AG10803 (cell line): ENCODE measurements at regions not wholly inside any gene's neighbourhood (a gene's known extent, or its start where the extent isn't known, plus 50 kb on each side); places are given as distances from the start of the nearest gene placed in this dataset.

Experiments
- DNase-seq: peaks from one replicate; pipeline ENCODE4 v3.0.0; 2010; ENCODE audit warnings: low read depth
- H3K4me3 ChIP-seq: 2 replicates; pipeline ENCODE4 v1.5.1; 2011; ENCODE audit warnings: mild to moderate bottlenecking, low read length, control low read depth
- CTCF ChIP-seq: conservative IDR thresholded peaks from 2 replicates; pipeline ENCODE4 v1.5.1; 2011; ENCODE audit warnings: mild to moderate bottlenecking, low read length, control low read depth, inconsistent platforms

- no peak for DNase-seq
- no peak for TF ChIP-seq CTCF
- no peak overlapping the region for H3K4me3 ChIP-seq
These were observed 58.7 kb downstream of the OTOL1 start for GRCh38 chr3:161555320-161555719.

GRCh38 chr3:161556533-161556932 is 59.9 kb downstream of the OTOL1 start:
- H3K4me3 ChIP-seq = no peak overlapping the region
- TF ChIP-seq CTCF = no peak
- DNase-seq = no peak

GRCh38 chr3:161556941-161557340 is 60.3 kb downstream of the OTOL1 start:
- no peak for TF ChIP-seq CTCF
- no peak overlapping the region for H3K4me3 ChIP-seq
- no peak for DNase-seq

- H3K4me3 ChIP-seq = no peak overlapping the region
- TF ChIP-seq CTCF = no peak
- no peak for DNase-seq
These were observed 61.0 kb downstream of the OTOL1 start for GRCh38 chr3:161557445-161558150.

- no peak for TF ChIP-seq CTCF
- H3K4me3 ChIP-seq = no peak overlapping the region
- peak; percentile 4 for DNase-seq
These were observed 61.6 kb downstream of the OTOL1 start for GRCh38 chr3:161558236-161558635.

- peak; percentile 24 for DNase-seq
- peak; percentile 83 for TF ChIP-seq CTCF
These were observed 62.8 kb downstream of the OTOL1 start for GRCh38 chr3:161559177-161559998.

More at GRCh38 chr3:161559177-161559998, 62.8 kb downstream of the OTOL1 start:
- no peak overlapping the region for H3K4me3 ChIP-seq
